ENCODE measurements at regions not wholly inside any gene's neighbourhood (a gene's known extent, or its start where the extent isn't known, plus 50 kb on each side); places are given as distances from the start of the nearest gene placed in this dataset.
"Not testable (repeated sequence)": the region's sequence is repeated elsewhere in the genome, so short reads cannot be mapped to it uniquely, and the experiment has no call there.

- Histone ChIP-seq H3K79me2 (ENCODE audit: low read length) (no peaks in the 10 kb centered on the region), H3K9me3 (ENCODE audit: low read length) (no peaks in the 10 kb centered on the region), H3K27ac (ENCODE audit: low read length) (no peak overlapping the region), H3K27me3 (ENCODE audit: low read length) (no peaks in the 10 kb centered on the region), H3K36me3 (ENCODE audit: low read depth, low read length) (no peaks in the 10 kb centered on the region), H2AFZ (ENCODE audit: low read length) (no peak overlapping the region), H3K4me1 (ENCODE audit: insufficient read depth, low read length) (no peaks in the 10 kb centered on the region), H3K4me3 (ENCODE audit: low read length) (no peak overlapping the region), H3K4me2 (ENCODE audit: low read length) (no peak overlapping the region), H3F3A (ENCODE audit: low read length, unreplicated experiment) (no peaks in the 10 kb centered on the region), H3K9ac (ENCODE audit: low read length) (no peak overlapping the region), H3K9me2 (replicated peaks; ENCODE audit: low read length) (no peaks in the 10 kb centered on the region), H4K20me1 (ENCODE audit: low read length) (no peaks in the 10 kb centered on the region)
- intact Hi-C loops (cut with micrococcal nuclease) = no loop called here
- POLR2A ChIA-PET (ENCODE audit: unreplicated experiment) = no interaction called here
- CTCF ChIA-PET = no interaction called here
- BruUV-seq (replicated peaks) = no TSS peak
- DNase-seq (no peak), ATAC-seq (no peak)
- TF ChIP-seq EZH2 (IDR thresholded peaks at IDR 0.05; ENCODE audit: low read length, unreplicated experiment) = no peak
These were observed 399.2 kb downstream of the IRX2 start for GRCh38 chr5:2352101-2352861.

- H3K36me3 ChIP-seq (ENCODE audit: low read depth, low read length); DNase-seq; H2AFZ ChIP-seq (ENCODE audit: low read length); POLR2A ChIA-PET (ENCODE audit: unreplicated experiment); H4K20me1 ChIP-seq (ENCODE audit: low read length); H3K4me3 ChIP-seq (ENCODE audit: low read length); H3K4me1 ChIP-seq (ENCODE audit: insufficient read depth, low read length); H3K27ac ChIP-seq (ENCODE audit: low read length); ATAC-seq; H3K4me2 ChIP-seq (ENCODE audit: low read length); H3K9me3 ChIP-seq (ENCODE audit: low read length); H3K79me2 ChIP-seq (ENCODE audit: low read length); BruUV-seq (replicated peaks); H3K27me3 ChIP-seq (ENCODE audit: low read length); H3K9me2 ChIP-seq (replicated peaks; ENCODE audit: low read length); H3F3A ChIP-seq (ENCODE audit: low read length, unreplicated experiment); intact Hi-C loops (cut with micrococcal nuclease); CTCF ChIA-PET; H3K9ac ChIP-seq (ENCODE audit: low read length): not testable (repeated sequence)
These were observed 401.7 kb downstream of the IRX2 start for GRCh38 chr5:2349768-2350167.

- no peaks in the 10 kb centered on the region for H3K79me2 ChIP-seq (ENCODE audit: low read length)
- intact Hi-C loops (cut with micrococcal nuclease) = no loop called here
- no peak for ATAC-seq
- ChIA-PET CTCF (no interaction called here), POLR2A (ENCODE audit: unreplicated experiment) (no interaction called here)
- no peak overlapping the region for H3K4me3 ChIP-seq (ENCODE audit: low read length)
- H3K27me3 ChIP-seq (ENCODE audit: low read length) = peaks cover 47% of the 10 kb centered on the region
- H3K9me3 ChIP-seq (ENCODE audit: low read length) = no peaks in the 10 kb centered on the region
- H3K9ac ChIP-seq (ENCODE audit: low read length) = no peak overlapping the region
- H3K4me1 ChIP-seq (ENCODE audit: insufficient read depth, low read length) = no peaks in the 10 kb centered on the region
- H2AFZ ChIP-seq (ENCODE audit: low read length) = no peak overlapping the region
- no peaks in the 10 kb centered on the region for H3F3A ChIP-seq (ENCODE audit: low read length, unreplicated experiment)
- H3K4me2 ChIP-seq (ENCODE audit: low read length) = no peak overlapping the region
- TF ChIP-seq EZH2phosphoT487 (IDR thresholded peaks at IDR 0.05; ENCODE audit: borderline replicate concordance, low read length) (no peak), EZH2 (IDR thresholded peaks at IDR 0.05; ENCODE audit: low read length, unreplicated experiment) (no peak), CTCF (conservative IDR thresholded peaks at IDR 0.05; ENCODE audit: low read depth, low read length) (no peak)
- no peaks in the 10 kb centered on the region for H4K20me1 ChIP-seq (ENCODE audit: low read length)
- DNase-seq = no peak
- no peak overlapping the region for H3K27ac ChIP-seq (ENCODE audit: low read length)
- H3K36me3 ChIP-seq (ENCODE audit: low read depth, low read length) = no peaks in the 10 kb centered on the region
- H3K9me2 ChIP-seq (replicated peaks; ENCODE audit: low read length) = no peaks in the 10 kb centered on the region
- no TSS peak for BruUV-seq (replicated peaks)
These were observed 412.8 kb downstream of the IRX2 start for GRCh38 chr5:2338686-2339085.
